ENCODE measurements at regions not wholly inside any gene's neighbourhood (a gene's known extent, or its start where the extent isn't known, plus 50 kb on each side); places are given as distances from the start of the nearest gene placed in this dataset.

DNA sequence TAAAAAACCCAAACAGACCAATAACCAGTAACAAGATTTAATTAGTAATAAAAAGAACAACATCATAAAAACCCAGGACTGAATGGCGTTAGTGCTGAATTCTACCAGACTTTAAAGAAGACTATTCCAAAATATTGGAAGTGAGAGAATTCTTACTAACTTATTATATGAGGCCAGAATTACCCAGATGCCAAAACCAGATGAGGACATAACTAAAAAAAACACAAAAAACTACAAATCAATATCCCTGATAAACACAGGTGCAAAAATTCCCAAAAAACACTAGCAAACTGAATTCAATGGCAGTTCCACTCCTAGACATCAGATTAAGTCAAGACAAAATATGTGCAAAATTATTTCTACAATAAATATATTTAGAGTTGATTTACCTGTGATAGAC is 400.1 kb upstream of the PABPC4L start:
- no peak for TF ChIP-seq POLR2A (IDR thresholded peaks at IDR 0.05)
- no peak for TF ChIP-seq POLR2AphosphoS5 (IDR thresholded peaks at IDR 0.05)
- TF ChIP-seq, protein P1, sequence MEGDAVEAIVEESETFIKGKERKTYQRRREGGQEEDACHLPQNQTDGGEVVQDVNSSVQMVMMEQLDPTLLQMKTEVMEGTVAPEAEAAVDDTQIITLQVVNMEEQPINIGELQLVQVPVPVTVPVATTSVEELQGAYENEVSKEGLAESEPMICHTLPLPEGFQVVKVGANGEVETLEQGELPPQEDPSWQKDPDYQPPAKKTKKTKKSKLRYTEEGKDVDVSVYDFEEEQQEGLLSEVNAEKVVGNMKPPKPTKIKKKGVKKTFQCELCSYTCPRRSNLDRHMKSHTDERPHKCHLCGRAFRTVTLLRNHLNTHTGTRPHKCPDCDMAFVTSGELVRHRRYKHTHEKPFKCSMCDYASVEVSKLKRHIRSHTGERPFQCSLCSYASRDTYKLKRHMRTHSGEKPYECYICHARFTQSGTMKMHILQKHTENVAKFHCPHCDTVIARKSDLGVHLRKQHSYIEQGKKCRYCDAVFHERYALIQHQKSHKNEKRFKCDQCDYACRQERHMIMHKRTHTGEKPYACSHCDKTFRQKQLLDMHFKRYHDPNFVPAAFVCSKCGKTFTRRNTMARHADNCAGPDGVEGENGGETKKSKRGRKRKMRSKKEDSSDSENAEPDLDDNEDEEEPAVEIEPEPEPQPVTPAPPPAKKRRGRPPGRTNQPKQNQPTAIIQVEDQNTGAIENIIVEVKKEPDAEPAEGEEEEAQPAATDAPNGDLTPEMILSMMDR (IDR thresholded peaks at IDR 0.05 in 8 of 11, conservative IDR thresholded peaks at IDR 0.05 in 3 of 11): no peak
